NCI-H526 treated with DMSO at 0.1 percent for 48 hours (cell line): ENCODE measurements at regions not wholly inside any gene's neighbourhood (a gene's known extent, or its start where the extent isn't known, plus 50 kb on each side); places are given as distances from the start of the nearest gene placed in this dataset.
"Not testable (repeated sequence)": the region's sequence is repeated elsewhere in the genome, so short reads cannot be mapped to it uniquely, and the experiment has no call there.

Source experiments
- DNase-seq: peaks from one replicate; lab custom pipeline; 2025; lab: John Stamatoyannopoulos, UW

DNA sequence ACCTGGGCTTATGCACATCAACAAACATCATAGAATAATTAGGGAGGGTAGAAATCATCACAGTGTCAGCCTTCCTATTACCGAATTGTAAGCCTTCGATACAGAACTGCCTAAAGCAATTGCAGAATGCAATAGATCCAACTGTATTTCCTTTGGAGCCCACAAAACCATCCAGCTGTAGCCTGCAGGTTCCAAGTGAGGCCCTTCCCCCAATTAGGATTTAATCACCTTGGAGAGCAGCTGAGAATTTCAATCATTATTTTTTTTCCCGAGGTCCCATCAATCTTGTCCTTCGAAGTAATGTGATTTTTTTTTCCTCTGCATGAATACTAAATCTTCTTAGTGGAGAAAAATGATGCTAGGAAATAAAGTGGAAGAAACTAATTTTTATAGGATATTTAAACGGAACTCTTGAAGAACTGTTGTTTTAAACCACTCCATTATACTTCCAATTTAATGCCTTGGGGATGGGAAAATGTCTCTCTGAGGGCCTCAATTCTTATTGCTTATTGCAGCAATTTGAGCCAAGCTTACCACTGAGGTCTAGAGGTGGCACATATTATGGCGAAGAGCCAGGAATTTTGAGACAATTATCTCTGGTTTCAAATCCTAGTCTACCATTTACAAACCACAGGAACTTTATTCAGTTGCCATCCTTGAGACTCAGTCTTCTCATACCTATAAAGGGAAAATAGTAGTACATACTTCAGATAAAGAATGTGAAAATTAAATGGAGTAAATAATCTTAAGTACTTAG lies 953.4 kb upstream of the IGFBP7 start:
- DNase-seq: no peak

- no peak for DNase-seq
These were observed 951.8 kb upstream of the IGFBP7 start for GRCh38 chr4:58061967-58062366.

DNA sequence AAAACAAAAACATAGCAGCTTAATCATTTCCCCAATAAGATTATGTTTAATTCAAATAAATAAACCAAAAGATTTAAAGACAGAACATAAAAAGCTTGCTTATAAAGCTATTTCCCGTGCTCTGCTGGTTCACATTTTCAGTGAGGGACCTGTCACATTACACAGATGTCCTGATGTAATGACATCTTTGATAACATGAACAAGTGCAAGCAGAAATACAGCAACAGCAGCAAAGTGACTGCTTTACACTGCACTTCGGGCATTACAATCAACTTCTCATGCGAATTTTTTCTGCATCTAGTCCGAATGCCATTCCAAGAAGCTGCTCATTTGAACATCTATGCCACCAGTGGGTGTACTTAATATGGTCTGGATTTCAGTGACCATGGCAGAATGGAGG lies 940.3 kb upstream of the IGFBP7 start:
- no peak for DNase-seq

GRCh38 chr4:58048491-58048890 lies 938.3 kb upstream of the IGFBP7 start:
- DNase-seq: no peak

- no peak for DNase-seq
These were observed 932.0 kb upstream of the IGFBP7 start for GRCh38 chr4:58042176-58042575.

DNA sequence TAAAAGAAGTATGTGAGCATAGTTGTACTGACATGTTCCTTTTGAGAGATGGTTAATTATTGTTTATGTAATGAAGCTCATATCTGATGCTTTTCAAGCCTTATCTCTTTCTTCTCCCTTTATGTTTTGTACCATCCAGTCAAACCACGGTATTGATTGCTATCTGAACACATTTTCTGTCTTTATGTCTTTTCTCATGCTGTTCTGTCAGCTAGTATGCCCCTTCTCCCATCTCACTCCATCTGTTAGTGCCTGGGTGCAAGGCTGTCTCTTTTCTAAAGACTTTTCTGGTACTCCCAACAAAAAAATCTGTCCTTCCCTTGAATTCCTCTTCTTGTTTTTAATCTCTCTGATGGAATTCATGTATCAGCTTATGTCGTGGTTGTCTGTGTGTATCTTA lies 883.8 kb upstream of the IGFBP7 start:
- no peak for DNase-seq

GRCh38 chr4:57989430-57989829 lies 879.2 kb upstream of the IGFBP7 start:
- DNase-seq: no peak

GRCh38 chr4:57985161-57985560 lies 875.0 kb upstream of the IGFBP7 start:
- no peak for DNase-seq

- DNase-seq: no peak
These were observed 870.9 kb upstream of the IGFBP7 start for GRCh38 chr4:57981123-57981522.

GRCh38 chr4:57974821-57975220 lies 864.6 kb upstream of the IGFBP7 start:
- no peak for DNase-seq

DNA sequence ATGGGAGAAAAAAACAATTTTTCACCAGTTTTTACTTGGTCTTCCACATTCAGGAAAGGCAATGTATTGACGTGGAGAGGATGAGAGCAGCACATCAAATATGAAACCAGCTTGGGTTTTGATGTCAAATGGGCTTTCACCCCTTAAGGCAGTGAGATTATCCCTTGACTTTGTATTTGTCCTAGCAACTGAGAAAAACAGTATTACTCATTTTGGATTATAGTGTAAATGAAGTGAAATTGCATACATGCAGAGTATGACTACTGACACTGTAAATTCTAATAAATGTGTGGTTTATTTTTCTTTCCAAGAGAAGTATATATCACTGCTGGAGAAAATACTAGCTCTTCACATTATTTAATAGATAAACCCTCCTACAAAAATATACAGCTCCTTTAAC lies 863.6 kb upstream of the IGFBP7 start:
- DNase-seq: no peak

DNA sequence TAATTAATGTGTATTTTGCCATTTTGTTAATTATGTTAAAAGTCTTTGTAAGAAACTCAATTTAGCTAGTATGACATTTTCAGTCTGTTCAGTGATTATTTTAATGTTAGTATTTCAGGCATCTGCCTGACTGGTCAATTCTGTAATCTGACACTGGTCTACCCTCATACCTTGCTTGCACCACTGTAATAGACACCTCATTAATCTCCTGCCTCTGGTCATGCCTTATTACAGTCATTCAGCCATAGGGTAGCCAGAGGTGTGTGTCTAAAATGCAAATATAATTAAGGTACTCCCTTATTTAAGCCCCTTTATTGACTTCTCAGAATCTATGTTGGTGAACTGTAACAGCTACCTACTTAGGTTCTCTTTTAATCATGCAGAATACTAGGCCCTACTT lies 861.1 kb upstream of the IGFBP7 start:
- DNase-seq: no peak

- no peak for DNase-seq
These were observed 857.0 kb upstream of the IGFBP7 start for GRCh38 chr4:57966987-57967760.

- DNase-seq: not testable (repeated sequence)
These were observed 855.2 kb upstream of the IGFBP7 start for GRCh38 chr4:57965431-57965830.

DNA sequence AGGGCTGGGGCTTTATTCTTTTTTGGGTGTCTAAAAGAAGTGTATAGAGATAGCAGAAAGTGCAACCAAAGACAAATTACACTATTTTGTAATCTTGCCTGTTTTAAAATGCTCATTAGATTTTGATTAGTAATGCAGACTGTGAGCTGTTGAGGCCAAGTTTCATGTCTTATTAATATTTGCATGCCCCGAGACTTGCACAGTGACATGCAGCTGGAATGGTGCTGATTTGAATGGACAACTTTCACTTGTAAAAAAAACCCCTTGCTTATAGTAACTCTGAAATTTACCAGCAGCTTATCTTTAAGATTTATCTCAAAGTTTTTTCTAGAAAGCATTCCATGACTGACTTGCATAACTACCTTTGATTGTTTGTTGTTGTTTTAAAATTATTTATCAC lies 835.1 kb upstream of the IGFBP7 start:
- no peak for DNase-seq

GRCh38 chr4:57943682-57944081 lies 833.5 kb upstream of the IGFBP7 start:
- no peak for DNase-seq

- not testable (repeated sequence) for DNase-seq
These were observed 827.1 kb upstream of the IGFBP7 start for GRCh38 chr4:57937326-57937725.

- no peak for DNase-seq
These were observed 816.1 kb upstream of the IGFBP7 start for GRCh38 chr4:57926311-57926710.

- no peak for DNase-seq
These were observed 814.8 kb upstream of the IGFBP7 start for GRCh38 chr4:57924951-57925350.

DNA sequence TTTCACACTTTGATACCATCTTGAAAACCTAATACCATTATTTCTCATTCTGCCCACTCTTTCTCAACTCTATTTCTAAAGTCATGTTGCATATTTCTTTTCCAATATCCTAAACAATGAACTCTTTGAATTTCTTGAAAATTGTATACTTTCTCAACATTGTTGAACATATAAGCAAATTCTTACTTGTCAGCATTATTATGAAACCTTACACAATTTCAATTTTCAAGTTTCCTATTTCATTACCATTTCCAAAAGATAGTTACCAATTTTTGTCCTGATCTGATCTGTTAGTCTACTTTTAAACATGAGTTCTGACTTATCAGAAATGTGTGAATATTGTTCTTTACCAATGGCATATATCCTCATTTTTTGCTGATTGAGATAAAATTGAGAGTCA lies 806.3 kb upstream of the IGFBP7 start:
- no peak for DNase-seq

DNA sequence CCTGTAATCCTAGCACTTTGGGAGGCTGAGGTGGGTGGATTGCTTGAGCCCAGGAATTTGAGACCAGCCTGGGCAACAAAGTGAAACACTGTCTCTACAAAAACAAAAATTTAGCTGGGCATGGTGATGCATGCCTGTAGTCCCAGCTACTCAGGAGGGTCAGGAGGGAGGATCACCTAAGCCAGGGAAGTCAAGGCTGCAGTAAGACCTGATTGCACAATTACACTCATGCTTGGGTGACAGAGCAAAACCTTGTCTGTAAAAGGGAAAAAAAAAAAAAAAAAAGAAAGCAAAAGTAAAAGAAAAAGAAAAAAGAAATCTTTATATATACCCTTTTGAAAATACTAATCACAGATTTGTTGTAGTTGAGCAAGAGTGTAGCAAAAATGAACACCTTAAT lies 801.0 kb upstream of the IGFBP7 start:
- DNase-seq: no peak

GRCh38 chr4:57910151-57910550 lies 800.0 kb upstream of the IGFBP7 start:
- no peak for DNase-seq

GRCh38 chr4:57905965-57906364 lies 795.8 kb upstream of the IGFBP7 start:
- no peak for DNase-seq

GRCh38 chr4:57877047-57877458 lies 766.9 kb upstream of the IGFBP7 start:
- DNase-seq: no peak
